GM19468 (cell line): ENCODE measurements at regions not wholly inside any gene's neighbourhood (a gene's known extent, or its start where the extent isn't known, plus 50 kb on each side); places are given as distances from the start of the nearest gene placed in this dataset.

Experiments
- ATAC-seq: cut with Tn5 transposase; IDR thresholded peaks from one replicate; pipeline ENCODE4 v1.9.1; 2021; ENCODE audit warnings: mild to moderate bottlenecking, moderate library complexity, moderate number of reproducible peaks; ENCODE audit not compliant: unreplicated experiment; ENCODE audit errors: extremely low read depth

- ATAC-seq = no peak
Observed at GRCh38 chr6:23989885-23990533, 136.0 kb upstream of the NRSN1 start.

GRCh38 chr6:23994013-23994412 is 132.0 kb upstream of the NRSN1 start:
- ATAC-seq = no peak

GRCh38 chr6:24004062-24004461 is 122.0 kb upstream of the NRSN1 start:
- no peak for ATAC-seq

- ATAC-seq = no peak
Observed at GRCh38 chr6:24004659-24005058, 121.4 kb upstream of the NRSN1 start.

- no peak for ATAC-seq
Observed at GRCh38 chr6:24006254-24006653, 119.8 kb upstream of the NRSN1 start.

- ATAC-seq = no peak
Observed at GRCh38 chr6:24009319-24009718, 116.7 kb upstream of the NRSN1 start.

- ATAC-seq = no peak
Observed at GRCh38 chr6:24010133-24010532, 115.9 kb upstream of the NRSN1 start.

GRCh38 chr6:24016286-24016685 is 109.7 kb upstream of the NRSN1 start:
- no peak for ATAC-seq

- no peak for ATAC-seq
Observed at GRCh38 chr6:24016857-24017256, 109.2 kb upstream of the NRSN1 start.

GRCh38 chr6:24019393-24019792 is 106.6 kb upstream of the NRSN1 start:
- no peak for ATAC-seq

- ATAC-seq = no peak
Observed at GRCh38 chr6:24019830-24020229, 106.2 kb upstream of the NRSN1 start.

GRCh38 chr6:24026050-24026449 is 100.0 kb upstream of the NRSN1 start:
- no peak for ATAC-seq

GRCh38 chr6:24031496-24031895 is 94.5 kb upstream of the NRSN1 start:
- no peak for ATAC-seq

- ATAC-seq = no peak
Observed at GRCh38 chr6:24032896-24033688, 92.9 kb upstream of the NRSN1 start.

- no peak for ATAC-seq
Observed at GRCh38 chr6:24043848-24044247, 82.2 kb upstream of the NRSN1 start.

- ATAC-seq = no peak
Observed at GRCh38 chr6:24051942-24052589, 73.9 kb upstream of the NRSN1 start.

- ATAC-seq = no peak
Observed at GRCh38 chr6:24052590-24052961, 73.4 kb upstream of the NRSN1 start.

GRCh38 chr6:24053057-24053456 is 73.0 kb upstream of the NRSN1 start:
- ATAC-seq = no peak

- ATAC-seq = no peak
Observed at GRCh38 chr6:24054388-24054787, 71.6 kb upstream of the NRSN1 start.

GRCh38 chr6:24056567-24056966 is 69.4 kb upstream of the NRSN1 start:
- ATAC-seq = no peak

- no peak for ATAC-seq
Observed at GRCh38 chr6:24057030-24057429, 69.0 kb upstream of the NRSN1 start.
